Peyer's patch (tissue), 4 donors: ENCODE measurements at regions not wholly inside any gene's neighbourhood (a gene's known extent, or its start where the extent isn't known, plus 50 kb on each side); places are given as distances from the start of the nearest gene placed in this dataset.

ENCODE experiments used
- POLR2A ChIP-seq, 2 donors: fragments of 450-650 bp; IDR thresholded peaks; one replicate each; pipeline ENCODE4 v1.5.1; 2017; ENCODE audit warnings: antibody characterized with exemption in 2 of 2, mild to moderate bottlenecking in 2 of 2, moderate library complexity in 2 of 2
- TF ChIP-seq, protein P1 (sequence below), 6 experiments: fragments of 450-650 bp in 4 of 6; fragments of 200-600 bp in 2 of 6; sonication (generic) in 1 of 6; IDR thresholded peaks; one replicate each; pipeline ENCODE4 v1.5.1; 2017 to 2019; ENCODE audit warnings: antibody characterized with exemption in 6 of 6, mild to moderate bottlenecking in 3 of 6, moderate library complexity in 1 of 6

GRCh38 chr6:79808921-79809320, 138.4 kb downstream of the ELOVL4 start:
- TF ChIP-seq, protein P1, sequence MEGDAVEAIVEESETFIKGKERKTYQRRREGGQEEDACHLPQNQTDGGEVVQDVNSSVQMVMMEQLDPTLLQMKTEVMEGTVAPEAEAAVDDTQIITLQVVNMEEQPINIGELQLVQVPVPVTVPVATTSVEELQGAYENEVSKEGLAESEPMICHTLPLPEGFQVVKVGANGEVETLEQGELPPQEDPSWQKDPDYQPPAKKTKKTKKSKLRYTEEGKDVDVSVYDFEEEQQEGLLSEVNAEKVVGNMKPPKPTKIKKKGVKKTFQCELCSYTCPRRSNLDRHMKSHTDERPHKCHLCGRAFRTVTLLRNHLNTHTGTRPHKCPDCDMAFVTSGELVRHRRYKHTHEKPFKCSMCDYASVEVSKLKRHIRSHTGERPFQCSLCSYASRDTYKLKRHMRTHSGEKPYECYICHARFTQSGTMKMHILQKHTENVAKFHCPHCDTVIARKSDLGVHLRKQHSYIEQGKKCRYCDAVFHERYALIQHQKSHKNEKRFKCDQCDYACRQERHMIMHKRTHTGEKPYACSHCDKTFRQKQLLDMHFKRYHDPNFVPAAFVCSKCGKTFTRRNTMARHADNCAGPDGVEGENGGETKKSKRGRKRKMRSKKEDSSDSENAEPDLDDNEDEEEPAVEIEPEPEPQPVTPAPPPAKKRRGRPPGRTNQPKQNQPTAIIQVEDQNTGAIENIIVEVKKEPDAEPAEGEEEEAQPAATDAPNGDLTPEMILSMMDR (IDR thresholded peaks at IDR 0.05): no peak
- TF ChIP-seq POLR2A (IDR thresholded peaks at IDR 0.05): no peak
